HepG2 (cell line): ENCODE measurements at regions not wholly inside any gene's neighbourhood (a gene's known extent, or its start where the extent isn't known, plus 50 kb on each side); places are given as distances from the start of the nearest gene placed in this dataset.

Source experiments
- ESRRA ChIP-seq: sonication (generic); formaldehyde crosslinking; IDR thresholded peaks from 2 replicates; pipeline ENCODE4 v1.5.1; 2020; ENCODE audit warnings: mild to moderate bottlenecking, low read depth, missing genetic modification reagents
- IRX3 ChIP-seq: sonication (generic); formaldehyde crosslinking; IDR thresholded peaks from 2 replicates; pipeline ENCODE4 v1.8.1; 2023; ENCODE audit warnings: mild to moderate bottlenecking, low read depth, missing genetic modification reagents, borderline replicate concordance
- LRRFIP1 ChIP-seq: sonication (generic); formaldehyde crosslinking; conservative IDR thresholded peaks from 2 replicates; pipeline ENCODE4 v1.4.0; 2020; ENCODE audit warnings: missing genetic modification reagents
- SMAD9 ChIP-seq: sonication (generic); formaldehyde crosslinking; IDR thresholded peaks from 2 replicates; pipeline ENCODE4 v1.5.1; 2020; ENCODE audit warnings: mild to moderate bottlenecking, missing genetic modification reagents
- SRSF4 ChIP-seq: fragments of 200-400 bp; formaldehyde crosslinking; IDR thresholded peaks from one replicate; pipeline ENCODE4 v1.6.1; 2018; ENCODE audit warnings: mild to moderate bottlenecking, low read depth, low read length, moderate library complexity; ENCODE audit not compliant: poor library complexity, severe bottlenecking
- SYNCRIP ChIP-seq: fragments of 200-400 bp; formaldehyde crosslinking; IDR thresholded peaks from 2 replicates; pipeline ENCODE4 v1.6.1; 2018; ENCODE audit warnings: mild to moderate bottlenecking, low read depth, low read length; ENCODE audit not compliant: insufficient read depth
- TF ChIP-seq, protein P1 (sequence below): IDR thresholded peaks from 2 replicates; pipeline ENCODE4 v1.4.0; 2020; ENCODE audit warnings: mild to moderate bottlenecking, missing genetic modification reagents
- TF ChIP-seq, protein P2 (sequence below): IDR thresholded peaks from 2 replicates; pipeline ENCODE4 v1.6.1; 2016; ENCODE audit warnings: missing biosample characterization, missing genetic modification reagents, low read depth

DNA sequence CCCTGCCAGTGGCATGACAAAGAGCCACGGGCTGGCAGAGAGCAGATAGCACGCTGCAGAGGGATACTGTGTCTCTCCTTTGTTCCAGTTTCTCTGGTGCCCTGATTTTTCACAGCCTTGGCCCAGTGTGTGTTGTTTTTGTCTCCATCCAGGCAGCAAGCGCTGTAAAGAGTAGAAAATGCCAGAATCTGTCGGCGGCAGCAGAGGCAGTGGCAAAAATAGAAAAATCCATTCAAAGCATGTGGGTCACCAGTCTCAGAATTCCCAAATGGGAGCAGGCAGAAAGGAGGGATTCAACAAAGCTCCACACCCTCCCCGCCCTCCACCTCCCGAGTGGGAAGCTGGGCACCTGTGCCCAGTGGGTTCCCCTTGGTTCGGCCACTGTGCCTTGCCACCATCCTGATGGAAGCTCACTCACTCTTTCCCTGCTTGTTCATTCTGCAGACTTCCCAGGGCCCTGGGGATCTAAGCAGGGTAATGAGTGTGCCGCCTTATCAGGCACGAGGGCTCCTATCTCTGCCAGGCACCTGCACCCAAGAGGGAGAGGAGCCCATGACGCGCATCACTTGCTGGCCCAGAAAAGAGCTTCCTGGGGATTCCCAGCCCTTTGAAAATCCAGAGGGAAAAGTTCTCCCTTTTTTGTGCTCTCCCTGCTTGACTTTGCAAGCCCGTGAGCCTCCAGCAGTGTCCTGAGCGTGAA, 416.9 kb downstream of the IRS2 start (continued):
- TF ChIP-seq, protein P1, sequence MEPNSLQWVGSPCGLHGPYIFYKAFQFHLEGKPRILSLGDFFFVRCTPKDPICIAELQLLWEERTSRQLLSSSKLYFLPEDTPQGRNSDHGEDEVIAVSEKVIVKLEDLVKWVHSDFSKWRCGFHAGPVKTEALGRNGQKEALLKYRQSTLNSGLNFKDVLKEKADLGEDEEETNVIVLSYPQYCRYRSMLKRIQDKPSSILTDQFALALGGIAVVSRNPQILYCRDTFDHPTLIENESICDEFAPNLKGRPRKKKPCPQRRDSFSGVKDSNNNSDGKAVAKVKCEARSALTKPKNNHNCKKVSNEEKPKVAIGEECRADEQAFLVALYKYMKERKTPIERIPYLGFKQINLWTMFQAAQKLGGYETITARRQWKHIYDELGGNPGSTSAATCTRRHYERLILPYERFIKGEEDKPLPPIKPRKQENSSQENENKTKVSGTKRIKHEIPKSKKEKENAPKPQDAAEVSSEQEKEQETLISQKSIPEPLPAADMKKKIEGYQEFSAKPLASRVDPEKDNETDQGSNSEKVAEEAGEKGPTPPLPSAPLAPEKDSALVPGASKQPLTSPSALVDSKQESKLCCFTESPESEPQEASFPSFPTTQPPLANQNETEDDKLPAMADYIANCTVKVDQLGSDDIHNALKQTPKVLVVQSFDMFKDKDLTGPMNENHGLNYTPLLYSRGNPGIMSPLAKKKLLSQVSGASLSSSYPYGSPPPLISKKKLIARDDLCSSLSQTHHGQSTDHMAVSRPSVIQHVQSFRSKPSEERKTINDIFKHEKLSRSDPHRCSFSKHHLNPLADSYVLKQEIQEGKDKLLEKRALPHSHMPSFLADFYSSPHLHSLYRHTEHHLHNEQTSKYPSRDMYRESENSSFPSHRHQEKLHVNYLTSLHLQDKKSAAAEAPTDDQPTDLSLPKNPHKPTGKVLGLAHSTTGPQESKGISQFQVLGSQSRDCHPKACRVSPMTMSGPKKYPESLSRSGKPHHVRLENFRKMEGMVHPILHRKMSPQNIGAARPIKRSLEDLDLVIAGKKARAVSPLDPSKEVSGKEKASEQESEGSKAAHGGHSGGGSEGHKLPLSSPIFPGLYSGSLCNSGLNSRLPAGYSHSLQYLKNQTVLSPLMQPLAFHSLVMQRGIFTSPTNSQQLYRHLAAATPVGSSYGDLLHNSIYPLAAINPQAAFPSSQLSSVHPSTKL (CRISPR knock-in tag) = no peak
- no peak for TF ChIP-seq LRRFIP1 (CRISPR knock-in tag)
- no peak for TF ChIP-seq SRSF4
- no peak for TF ChIP-seq SMAD9 (CRISPR knock-in tag)
- no peak for TF ChIP-seq ESRRA (CRISPR knock-in tag)
- no peak for TF ChIP-seq SYNCRIP
- TF ChIP-seq, protein P2, sequence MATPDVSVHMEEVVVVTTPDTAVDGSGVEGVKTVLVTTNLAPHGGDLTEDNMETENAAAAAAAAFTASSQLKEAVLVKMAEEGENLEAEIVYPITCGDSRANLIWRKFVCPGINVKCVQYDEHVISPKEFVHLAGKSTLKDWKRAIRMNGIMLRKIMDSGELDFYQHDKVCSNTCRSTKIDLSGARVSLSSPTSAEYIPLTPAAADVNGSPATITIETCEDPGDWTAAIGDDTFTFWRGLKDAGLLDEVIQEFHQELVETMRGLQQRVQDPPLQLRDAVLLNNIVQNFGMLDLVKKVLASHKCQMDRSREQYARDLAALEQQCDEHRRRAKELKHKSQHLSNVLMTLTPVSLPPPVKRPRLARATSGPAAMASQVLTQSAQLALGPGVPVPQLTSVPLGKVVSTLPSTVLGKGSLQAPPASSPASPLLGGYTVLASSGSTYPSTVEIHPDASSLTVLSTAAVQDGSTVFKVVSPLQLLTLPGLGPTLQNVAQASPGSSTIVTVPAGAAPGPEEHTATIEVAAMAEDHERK = no peak
- no peak for TF ChIP-seq IRX3 (CRISPR knock-in tag)
